Testis (tissue), 2 donors: ENCODE measurements at regions not wholly inside any gene's neighbourhood (a gene's known extent, or its start where the extent isn't known, plus 50 kb on each side); places are given as distances from the start of the nearest gene placed in this dataset.

Experiments
- CTCF ChIP-seq, 3 experiments: fragments of 450-650 bp in 2 of 3; fragments of 200-600 bp in 1 of 3; sonication (generic) in 1 of 3; IDR thresholded peaks; one replicate each; pipeline ENCODE4 v1.5.1; 2016 to 2019; ENCODE audit warnings: antibody characterized with exemption in 3 of 3, mild to moderate bottlenecking in 2 of 3, moderate library complexity in 1 of 3
- POLR2A ChIP-seq: fragments of 450-650 bp; IDR thresholded peaks from one replicate; pipeline ENCODE4 v1.6.1; 2017; ENCODE audit warnings: antibody characterized with exemption, mild to moderate bottlenecking, moderate library complexity

GRCh38 chr19:30780032-30780431 lies 407.8 kb downstream of the ZNF536 start:
- TF ChIP-seq CTCF (IDR thresholded peaks at IDR 0.05) = no peak
- TF ChIP-seq POLR2A = no peak
